ENCODE measurements at regions not wholly inside any gene's neighbourhood (a gene's known extent, or its start where the extent isn't known, plus 50 kb on each side); places are given as distances from the start of the nearest gene placed in this dataset.

DNA sequence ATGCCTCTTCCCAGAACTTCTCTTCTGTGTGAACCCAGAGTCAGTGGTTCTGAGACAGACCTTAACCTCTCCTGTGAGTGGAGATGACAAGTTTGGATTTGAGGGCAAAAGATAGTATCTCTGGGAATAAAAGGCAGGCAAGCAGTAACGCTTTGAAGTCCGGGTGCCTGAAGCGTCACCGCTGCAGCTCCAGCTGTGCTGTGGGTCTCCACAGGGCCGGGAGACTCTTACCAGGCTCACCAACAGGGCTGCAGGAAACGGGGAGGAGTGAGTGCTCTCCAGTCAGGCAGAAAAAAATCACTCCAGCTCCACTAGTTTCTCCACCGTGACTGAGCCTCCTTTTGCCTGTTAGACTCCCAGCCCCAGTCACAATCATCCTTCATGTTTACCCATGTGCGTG is 79.7 kb upstream of the MAP4K4 start:
- intact Hi-C loops (cut with DNase I): no loop called here
- no peaks in the 10 kb centered on the region for H3K36me3 ChIP-seq (replicated peaks in 1 of 2; ENCODE audit: insufficient read depth in 1 of 2, low read depth in 2 of 2)
- 65 to 90% methylated on average over 4 to 8 of the region's 8 CpGs for WGBS, 2 donors
- H3K27ac ChIP-seq: no peak overlapping the region
- H3K9me3 ChIP-seq: no peaks in the 10 kb centered on the region
- H3K4me1 ChIP-seq: peaks cover 5% of the 10 kb centered on the region
- no peak for DNase-seq
- no peaks in the 10 kb centered on the region for H3K27me3 ChIP-seq
- no peak overlapping the region for H3K4me3 ChIP-seq
- no peak for TF ChIP-seq CTCF (IDR thresholded peaks at IDR 0.05)
- no peak for TF ChIP-seq POLR2A (IDR thresholded peaks at IDR 0.05)
- ATAC-seq: no peak

DNA sequence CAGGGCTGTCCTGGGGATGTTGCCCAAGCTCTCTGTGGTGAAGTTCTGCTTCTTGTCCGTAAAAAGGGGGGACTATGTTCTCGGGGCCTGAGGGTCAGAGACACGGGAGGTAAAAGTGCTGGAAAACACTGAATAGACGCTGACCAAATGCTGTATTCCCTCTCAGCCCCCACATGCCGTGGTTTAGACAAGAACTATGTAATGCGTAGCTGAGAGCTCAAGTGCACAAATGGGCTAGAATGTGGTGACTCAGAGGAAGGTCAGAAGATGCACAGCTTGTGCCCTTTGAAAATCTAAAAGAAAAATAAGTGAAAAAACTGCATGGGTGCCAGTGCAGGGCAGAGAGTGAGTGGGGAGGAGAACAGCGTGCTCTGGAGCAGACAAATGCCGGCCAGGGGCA is 80.3 kb upstream of the MAP4K4 start:
- no peaks in the 10 kb centered on the region for H3K36me3 ChIP-seq (replicated peaks in 1 of 2; ENCODE audit: insufficient read depth in 1 of 2, low read depth in 2 of 2)
- H3K4me3 ChIP-seq: no peak overlapping the region
- no peaks in the 10 kb centered on the region for H3K9me3 ChIP-seq
- no peak overlapping the region for H3K27ac ChIP-seq
- ATAC-seq (no peak), DNase-seq (no peak)
- H3K4me1 ChIP-seq: peaks cover 5% of the 10 kb centered on the region
- 86 to 94% methylated on average over 8 of the region's 8 CpGs for WGBS, 2 donors
- H3K27me3 ChIP-seq: no peaks in the 10 kb centered on the region
- TF ChIP-seq POLR2A (IDR thresholded peaks at IDR 0.05) (no peak), CTCF (IDR thresholded peaks at IDR 0.05) (no peak)
- intact Hi-C loops (cut with DNase I): no loop called here

DNA sequence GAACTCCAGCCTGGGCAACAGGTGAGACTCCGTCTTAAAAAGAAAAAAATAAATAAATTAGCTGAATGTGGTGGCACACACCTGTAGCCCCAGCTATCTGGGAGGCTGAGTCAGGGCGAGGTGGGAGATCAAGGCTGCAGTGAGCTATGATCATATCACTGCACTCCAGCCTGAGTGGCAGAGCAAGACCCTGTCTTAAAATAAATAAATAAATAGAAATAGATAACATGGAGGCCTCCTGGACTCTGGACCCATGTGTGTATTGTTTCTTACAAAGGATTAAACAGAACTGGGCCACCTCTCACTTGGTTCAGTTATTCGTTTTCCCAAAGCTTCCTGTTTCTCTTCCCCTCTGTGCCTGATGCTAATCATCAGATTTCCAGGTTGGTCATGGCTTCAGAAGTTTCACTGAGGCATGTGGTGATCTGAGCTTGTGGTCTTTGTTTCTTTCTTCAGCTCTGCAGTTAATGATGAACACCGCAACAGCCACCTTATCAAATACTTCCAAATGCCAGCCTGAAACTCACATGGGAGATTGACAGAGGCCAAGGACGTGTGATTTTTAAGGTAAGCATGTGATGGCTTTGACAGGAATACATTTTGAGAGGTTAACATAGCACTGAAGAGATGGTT is 83.3 kb upstream of the MAP4K4 start:
- WGBS, 2 donors: 71 to 74% methylated on average over 5 of the region's 5 CpGs
- TF ChIP-seq POLR2A (IDR thresholded peaks at IDR 0.05) (no peak), CTCF (IDR thresholded peaks at IDR 0.05) (no peak)
- intact Hi-C loops (cut with DNase I): no loop called here
- peaks cover 5% of the 10 kb centered on the region for H3K4me1 ChIP-seq
- H3K36me3 ChIP-seq (replicated peaks in 1 of 2; ENCODE audit: insufficient read depth in 1 of 2, low read depth in 2 of 2): no peaks in the 10 kb centered on the region
- DNase-seq (no peak), ATAC-seq (no peak)
- H3K27ac ChIP-seq: no peak overlapping the region
- H3K9me3 ChIP-seq: no peaks in the 10 kb centered on the region
- H3K4me3 ChIP-seq: no peak overlapping the region
- H3K27me3 ChIP-seq: no peaks in the 10 kb centered on the region

- ATAC-seq (no peak), DNase-seq (no peak)
- intact Hi-C loops (cut with DNase I): no loop called here
- 82 to 83% methylated on average over 14 to 15 of the region's 15 CpGs for WGBS, 2 donors
- H3K9me3 ChIP-seq: no peaks in the 10 kb centered on the region
- H3K27me3 ChIP-seq: no peaks in the 10 kb centered on the region
- no peak overlapping the region for H3K4me3 ChIP-seq
- no peaks in the 10 kb centered on the region for H3K36me3 ChIP-seq (replicated peaks in 1 of 2; ENCODE audit: insufficient read depth in 1 of 2, low read depth in 2 of 2)
- no peak for TF ChIP-seq CTCF (IDR thresholded peaks at IDR 0.05)
- no peak for TF ChIP-seq POLR2A (IDR thresholded peaks at IDR 0.05)
- H3K4me1 ChIP-seq: peaks cover 5% of the 10 kb centered on the region
- H3K27ac ChIP-seq: no peak overlapping the region
Measured at GRCh38 chr2:101613056-101613704, 84.3 kb upstream of the MAP4K4 start.

- intact Hi-C loops (cut with DNase I): no loop called here
- Histone ChIP-seq H3K36me3 (replicated peaks in 1 of 2; ENCODE audit: insufficient read depth in 1 of 2, low read depth in 2 of 2) (no peaks in the 10 kb centered on the region), H3K4me1 (peaks cover 5% of the 10 kb centered on the region), H3K27me3 (no peaks in the 10 kb centered on the region), H3K27ac (no peak overlapping the region), H3K4me3 (no peak overlapping the region), H3K9me3 (no peaks in the 10 kb centered on the region)
- ATAC-seq (no peak), DNase-seq (no peak)
- WGBS, 2 donors: 80 to 95% methylated on average over 3 of the region's 3 CpGs
- TF ChIP-seq POLR2A (IDR thresholded peaks at IDR 0.05): no peak
- no peak for TF ChIP-seq CTCF (IDR thresholded peaks at IDR 0.05)
Measured at GRCh38 chr2:101612019-101612418, 85.5 kb upstream of the MAP4K4 start.
